ENCODE measurements at regions not wholly inside any gene's neighbourhood (a gene's known extent, or its start where the extent isn't known, plus 50 kb on each side); places are given as distances from the start of the nearest gene placed in this dataset.

GRCh38 chr10:128716181-128716580 lies 590.0 kb upstream of the MKI67 start:
- Histone ChIP-seq H3K27ac (no peak overlapping the region), H3K36me3 (no peaks in the 10 kb centered on the region), H3K27me3 (peaks cover 0 to 7% (median 0%) of the 10 kb centered on the region in 9 donors), H3K4me3 (no peak overlapping the region), H3K9me3 (no peaks in the 10 kb centered on the region), H3K4me1 (peaks cover 0 to 7% (median 0%) of the 10 kb centered on the region in 12 donors)
- 83 to 96% (median 85%) methylated on average over 9 of the region's 9 CpGs for WGBS, 4 donors
- TF ChIP-seq CTCF (IDR thresholded peaks at IDR 0.05) (no peak), POLR2A (IDR thresholded peaks at IDR 0.05) (no peak)
- intact Hi-C loops (cut with DNase I): no loop called here
- DNase-seq: no peak
- no peak for ATAC-seq

- Histone ChIP-seq H3K4me1 (no peaks in the 10 kb centered on the region), H3K27ac (no peak overlapping the region), H3K27me3 (no peaks in the 10 kb centered on the region), H3K4me3 (no peak overlapping the region), H3K36me3 (no peaks in the 10 kb centered on the region), H3K9me3 (no peaks in the 10 kb centered on the region)
- TF ChIP-seq POLR2A (IDR thresholded peaks at IDR 0.05) (no peak), CTCF (IDR thresholded peaks at IDR 0.05) (no peak)
- ATAC-seq: no peak
- no peak for DNase-seq
- WGBS, 4 donors: 81 to 88% (median 84%) methylated on average over 5 of the region's 5 CpGs
- intact Hi-C loops (cut with DNase I): no loop called here
These were observed 595.8 kb upstream of the MKI67 start for GRCh38 chr10:128721963-128722445.

GRCh38 chr10:128722947-128723346 lies 596.7 kb upstream of the MKI67 start:
- intact Hi-C loops (cut with DNase I): no loop called here
- ATAC-seq (no peak), DNase-seq (no peak)
- Histone ChIP-seq H3K27ac (no peak overlapping the region), H3K27me3 (no peaks in the 10 kb centered on the region), H3K4me3 (no peak overlapping the region), H3K36me3 (no peaks in the 10 kb centered on the region), H3K4me1 (no peaks in the 10 kb centered on the region), H3K9me3 (no peaks in the 10 kb centered on the region)
- WGBS, 4 donors: 79 to 96% (median 86%) methylated on average over 3 of the region's 3 CpGs
- no peak for TF ChIP-seq CTCF (IDR thresholded peaks at IDR 0.05)
- no peak for TF ChIP-seq POLR2A (IDR thresholded peaks at IDR 0.05)

- ATAC-seq (no peak), DNase-seq (no peak)
- Histone ChIP-seq H3K27ac (no peak overlapping the region), H3K9me3 (no peaks in the 10 kb centered on the region), H3K36me3 (no peaks in the 10 kb centered on the region), H3K27me3 (peaks cover 0 to 4% (median 0%) of the 10 kb centered on the region in 9 donors), H3K4me1 (no peaks in the 10 kb centered on the region), H3K4me3 (no peak overlapping the region)
- intact Hi-C loops (cut with DNase I): no loop called here
- WGBS, 4 donors: 74 to 89% (median 83%) methylated on average over 6 to 14 of the region's 14 CpGs
- TF ChIP-seq CTCF (IDR thresholded peaks at IDR 0.05): no peak
- no peak for TF ChIP-seq POLR2A (IDR thresholded peaks at IDR 0.05)
These were observed 597.5 kb upstream of the MKI67 start for GRCh38 chr10:128723631-128724205.
